DND-41 (cell line): ENCODE measurements at regions not wholly inside any gene's neighbourhood (a gene's known extent, or its start where the extent isn't known, plus 50 kb on each side); places are given as distances from the start of the nearest gene placed in this dataset.

Experiments
- ATAC-seq: fragments of 200-7000 bp; cut with Tn5 transposase; 3 replicates; pipeline ENCODE4 v1.9.1; 2021; ENCODE audit warnings: low read depth; ENCODE audit not compliant: insufficient read depth
- DNase-seq: peaks from one replicate; pipeline ENCODE4 v3.0.0-alpha.2; 2020
- H2AFZ ChIP-seq: 2 replicates; pipeline ENCODE4 v1.6.0; 2012; ENCODE audit warnings: low read depth, low read length
- H3K27ac ChIP-seq: 2 replicates; pipeline ENCODE4 v1.5.1; 2012; ENCODE audit warnings: low read length, inconsistent platforms
- H3K27me3 ChIP-seq: fragments of 200-600 bp; sonication (generic); 2 replicates; pipeline ENCODE4 v1.6.0; 2012; ENCODE audit warnings: low read length, mild to moderate bottlenecking, inconsistent platforms; ENCODE audit not compliant: insufficient read depth, poor library complexity
- H3K36me3 ChIP-seq: 2 replicates; pipeline ENCODE4 v1.5.1; 2012; ENCODE audit warnings: low read length, inconsistent platforms; ENCODE audit not compliant: insufficient read depth
- H3K4me1 ChIP-seq: 2 replicates; pipeline ENCODE4 v1.5.1; 2012; ENCODE audit warnings: mild to moderate bottlenecking, low read length; ENCODE audit not compliant: insufficient read depth
- H3K4me2 ChIP-seq: 2 replicates; pipeline ENCODE4 v1.6.0; 2012; ENCODE audit warnings: mild to moderate bottlenecking, moderate library complexity, low read length, inconsistent platforms; ENCODE audit not compliant: insufficient read depth
- H3K4me3 ChIP-seq, 2 experiments: fragments of 200-600 bp in 1 of 2; shearing (Covaris generic) in 1 of 2; 2 replicates each; pipeline ENCODE4 v1.5.1; 2012 to 2016; ENCODE audit warnings: inconsistent platforms in 2 of 2, low read length in 2 of 2, mild to moderate bottlenecking in 2 of 2, low read depth in 1 of 2, moderate library complexity in 1 of 2
- H3K79me2 ChIP-seq: 2 replicates; pipeline ENCODE4 v1.6.0; 2012; ENCODE audit warnings: low read length, inconsistent platforms; ENCODE audit not compliant: insufficient read depth
- H3K9ac ChIP-seq: 2 replicates; pipeline ENCODE4 v1.6.0; 2012; ENCODE audit warnings: low read depth, mild to moderate bottlenecking, inconsistent platforms, low read length, moderate library complexity
- H3K9me3 ChIP-seq: 2 replicates; pipeline ENCODE4 v1.5.1; 2012; ENCODE audit warnings: low read length, moderate library complexity, mild to moderate bottlenecking, inconsistent platforms; ENCODE audit not compliant: insufficient read depth, severe bottlenecking
- H4K20me1 ChIP-seq: 2 replicates; pipeline ENCODE4 v1.6.0; 2012; ENCODE audit warnings: low read length; ENCODE audit not compliant: insufficient read depth
- CTCF ChIP-seq: IDR thresholded peaks from 2 replicates; pipeline ENCODE4 v1.5.1; 2012; ENCODE audit warnings: borderline replicate concordance, low read length, moderate library complexity, mild to moderate bottlenecking; ENCODE audit not compliant: poor library complexity, severe bottlenecking; ENCODE audit errors: extremely low read depth
- EZH2 ChIP-seq: IDR thresholded peaks from 3 replicates; pipeline ENCODE4 v1.6.1; 2012; ENCODE audit warnings: borderline replicate concordance, low read depth, mild to moderate bottlenecking, moderate library complexity, low read length, inconsistent platforms; ENCODE audit not compliant: severe bottlenecking

- Histone ChIP-seq H2AFZ (no peak overlapping the region), H3K9me3 (no peaks in the 10 kb centered on the region), H3K4me2 (no peak overlapping the region), H3K9ac (no peak overlapping the region), H3K27me3 (peaks cover under 1% of the 10 kb centered on the region), H3K36me3 (no peaks in the 10 kb centered on the region), H3K4me1 (no peaks in the 10 kb centered on the region), H3K79me2 (no peaks in the 10 kb centered on the region), H3K27ac (no peak overlapping the region), H3K4me3 (no peak overlapping the region), H4K20me1 (no peaks in the 10 kb centered on the region; the same call in 1 of the 2 replicates)
- ATAC-seq (no peak), DNase-seq (no peak)
- TF ChIP-seq EZH2 (no peak), CTCF (no peak)
Observed at GRCh38 chr10:120710076-120710475, 141.1 kb upstream of the WDR11 start.

- Histone ChIP-seq H3K9me3 (no peaks in the 10 kb centered on the region), H3K79me2 (no peaks in the 10 kb centered on the region), H4K20me1 (no peaks in the 10 kb centered on the region; the same call in 1 of the 2 replicates), H3K4me3 (no peak overlapping the region), H2AFZ (no peak overlapping the region), H3K4me1 (no peaks in the 10 kb centered on the region), H3K27ac (no peak overlapping the region), H3K9ac (no peak overlapping the region), H3K36me3 (no peaks in the 10 kb centered on the region), H3K27me3 (no peaks in the 10 kb centered on the region), H3K4me2 (no peak overlapping the region)
- ATAC-seq, result no peak
- TF ChIP-seq CTCF (no peak), EZH2 (no peak)
- no peak for DNase-seq
Observed at GRCh38 chr10:120711860-120712259, 139.3 kb upstream of the WDR11 start.

GRCh38 chr10:120713573-120714205 lies 137.5 kb upstream of the WDR11 start:
- ATAC-seq (0 out of 3 replicates have a peak, but pooled peaks have one; percentile 29), DNase-seq (no peak)
- no peak for TF ChIP-seq EZH2
- TF ChIP-seq CTCF, result no peak
- H3K4me2 ChIP-seq, result no peak overlapping the region
- H3K79me2 ChIP-seq, result no peaks in the 10 kb centered on the region
- H3K9me3 ChIP-seq, result no peaks in the 10 kb centered on the region
- H3K4me3 ChIP-seq, result no peak overlapping the region
- no peaks in the 10 kb centered on the region for H3K27me3 ChIP-seq
- H3K4me1 ChIP-seq, result no peaks in the 10 kb centered on the region
- H2AFZ ChIP-seq, result no peak overlapping the region
- H3K9ac ChIP-seq, result no peak overlapping the region
- no peak overlapping the region for H3K27ac ChIP-seq
- no peaks in the 10 kb centered on the region for H3K36me3 ChIP-seq
- no peaks in the 10 kb centered on the region; the same call in 1 of the 2 replicates for H4K20me1 ChIP-seq

GRCh38 chr10:120715171-120715570 lies 136.0 kb upstream of the WDR11 start:
- Histone ChIP-seq H3K27ac (no peak overlapping the region), H3K4me3 (no peak overlapping the region), H3K9ac (no peak overlapping the region), H4K20me1 (no peaks in the 10 kb centered on the region; the same call in 1 of the 2 replicates), H3K36me3 (no peaks in the 10 kb centered on the region), H3K79me2 (no peaks in the 10 kb centered on the region), H3K4me1 (no peaks in the 10 kb centered on the region), H3K9me3 (no peaks in the 10 kb centered on the region), H3K27me3 (no peaks in the 10 kb centered on the region), H2AFZ (no peak overlapping the region), H3K4me2 (no peak overlapping the region)
- DNase-seq (no peak), ATAC-seq (no peak)
- TF ChIP-seq EZH2, result no peak
- TF ChIP-seq CTCF, result no peak
